ENCODE measurements at regions not wholly inside any gene's neighbourhood (a gene's known extent, or its start where the extent isn't known, plus 50 kb on each side); places are given as distances from the start of the nearest gene placed in this dataset.

- Mint-ChIP-seq H3K4me3 (no peak overlapping the region), H3K9me3 (no peaks in the 10 kb centered on the region), H3K27ac (no peak overlapping the region), H3K27me3 (ENCODE audit: low read depth in 2 of 2) (no peaks in the 10 kb centered on the region), H3K36me3 (no peaks in the 10 kb centered on the region), H3K4me1 (no peaks in the 10 kb centered on the region)
- DNase-seq (no peak), ATAC-seq (no peak)
- Histone ChIP-seq H3K27me3 (ENCODE audit: control insufficient read depth, insufficient read depth, low read length) (no peaks in the 10 kb centered on the region), H3K36me3 (ENCODE audit: control insufficient read depth, insufficient read depth, low read length) (no peaks in the 10 kb centered on the region), H3K4me3 (ENCODE audit: low read length) (no peak overlapping the region), H3K4me1 (ENCODE audit: control insufficient read depth, insufficient read depth, low read length) (no peaks in the 10 kb centered on the region), H3K27ac (ENCODE audit: low read length) (no peak overlapping the region), H3K9me3 (ENCODE audit: control insufficient read depth, insufficient read depth, low read length) (no peaks in the 10 kb centered on the region)
- TF ChIP-seq CTCF (IDR thresholded peaks at IDR 0.05) = no peak
- 94% methylated on average over 3 of the region's 3 CpGs for WGBS (ENCODE audit: insufficient coverage)
- intact Hi-C loops (cut with micrococcal nuclease) = no loop called here
These were observed 61.3 kb upstream of the CARMIL1 start for GRCh38 chr6:25217829-25218228.

GRCh38 chr6:25218346-25218745, 60.8 kb upstream of the CARMIL1 start:
- TF ChIP-seq CTCF (IDR thresholded peaks at IDR 0.05) = no peak
- Mint-ChIP-seq H3K27me3 (ENCODE audit: low read depth in 2 of 2) (peaks cover under 1 to 2% of the 10 kb centered on the region in 2 donors), H3K4me1 (peaks cover 2% of the 10 kb centered on the region in 2 donors)

GRCh38 chr6:25219216-25219916, 59.8 kb upstream of the CARMIL1 start:
- Histone ChIP-seq H3K4me1 (ENCODE audit: control insufficient read depth, insufficient read depth, low read length) (no peaks in the 10 kb centered on the region), H3K27me3 (ENCODE audit: control insufficient read depth, insufficient read depth, low read length) (peaks cover 3% of the 10 kb centered on the region), H3K36me3 (ENCODE audit: control insufficient read depth, insufficient read depth, low read length) (no peaks in the 10 kb centered on the region), H3K27ac (ENCODE audit: low read length) (no peak overlapping the region), H3K9me3 (ENCODE audit: control insufficient read depth, insufficient read depth, low read length) (no peaks in the 10 kb centered on the region), H3K4me3 (ENCODE audit: low read length) (no peak overlapping the region)
- no peaks in the 10 kb centered on the region for H3K36me3 Mint-ChIP-seq
- H3K4me1 Mint-ChIP-seq = peaks cover 12% of the 10 kb centered on the region in 2 donors
- H3K9me3 Mint-ChIP-seq = no peaks in the 10 kb centered on the region
- ATAC-seq (no peak), DNase-seq (no peak)
- no peak overlapping the region for H3K27ac Mint-ChIP-seq
- WGBS (ENCODE audit: insufficient coverage) = 57% methylated on average over 1 of the region's 1 CpG
- no peak overlapping the region for H3K4me3 Mint-ChIP-seq
- intact Hi-C loops (cut with micrococcal nuclease) = no loop called here
- TF ChIP-seq CTCF (IDR thresholded peaks at IDR 0.05) = no peak
- H3K27me3 Mint-ChIP-seq (ENCODE audit: low read depth in 2 of 2) = peaks cover 8 to 12% of the 10 kb centered on the region in 2 donors

More at GRCh38 chr6:25218346-25218745, 60.8 kb upstream of the CARMIL1 start:
- no peaks in the 10 kb centered on the region for H3K36me3 ChIP-seq (ENCODE audit: control insufficient read depth, insufficient read depth, low read length)
- intact Hi-C loops (cut with micrococcal nuclease) = no loop called here
- H3K27ac ChIP-seq (ENCODE audit: low read length) = no peak overlapping the region
- no peak overlapping the region for H3K4me3 ChIP-seq (ENCODE audit: low read length)
- WGBS (ENCODE audit: insufficient coverage) = 93% methylated on average over 24 of the region's 24 CpGs
- ATAC-seq = no peak
- Mint-ChIP-seq H3K36me3 (no peaks in the 10 kb centered on the region), H3K4me3 (no peak overlapping the region), H3K9me3 (no peaks in the 10 kb centered on the region), H3K27ac (no peak overlapping the region)
- H3K4me1 ChIP-seq (ENCODE audit: control insufficient read depth, insufficient read depth, low read length) = no peaks in the 10 kb centered on the region
- H3K27me3 ChIP-seq (ENCODE audit: control insufficient read depth, insufficient read depth, low read length) = no peaks in the 10 kb centered on the region
- no peaks in the 10 kb centered on the region for H3K9me3 ChIP-seq (ENCODE audit: control insufficient read depth, insufficient read depth, low read length)
- DNase-seq = no peak

GRCh38 chr6:25219917-25220278, 59.3 kb upstream of the CARMIL1 start:
- intact Hi-C loops (cut with micrococcal nuclease) = no loop called here
- no peak for TF ChIP-seq CTCF (IDR thresholded peaks at IDR 0.05)
- Histone ChIP-seq H3K4me3 (ENCODE audit: low read length) (no peak overlapping the region), H3K27me3 (ENCODE audit: control insufficient read depth, insufficient read depth, low read length) (peaks cover 3% of the 10 kb centered on the region), H3K27ac (ENCODE audit: low read length) (no peak overlapping the region), H3K9me3 (ENCODE audit: control insufficient read depth, insufficient read depth, low read length) (no peaks in the 10 kb centered on the region), H3K4me1 (ENCODE audit: control insufficient read depth, insufficient read depth, low read length) (no peaks in the 10 kb centered on the region), H3K36me3 (ENCODE audit: control insufficient read depth, insufficient read depth, low read length) (no peaks in the 10 kb centered on the region)
- no peak overlapping the region for H3K27ac Mint-ChIP-seq
- ATAC-seq = no peak
- 78% methylated on average over 1 of the region's 2 CpGs for WGBS (ENCODE audit: insufficient coverage)
- H3K27me3 Mint-ChIP-seq (ENCODE audit: low read depth in 2 of 2) = peaks cover 9 to 15% of the 10 kb centered on the region in 2 donors
- H3K36me3 Mint-ChIP-seq = no peaks in the 10 kb centered on the region
- no peaks in the 10 kb centered on the region for H3K9me3 Mint-ChIP-seq
- no peak overlapping the region for H3K4me3 Mint-ChIP-seq
- peaks cover 12% of the 10 kb centered on the region in 2 donors for H3K4me1 Mint-ChIP-seq
- DNase-seq = no peak

All from natural killer cell (primary cell).